Frontal cortex (tissue), 3 donors: ENCODE measurements at regions not wholly inside any gene's neighbourhood (a gene's known extent, or its start where the extent isn't known, plus 50 kb on each side); places are given as distances from the start of the nearest gene placed in this dataset.
"Not testable (repeated sequence)": the region's sequence is repeated elsewhere in the genome, so short reads cannot be mapped to it uniquely, and the experiment has no call there.

Experiments
- DNase-seq, 2 donors: peaks; one replicate each; pipeline ENCODE4 v3.0.0; 2012; ENCODE audit warnings: low spot score in 2 of 2
- FAIRE-seq: peaks from 2 replicates; lab custom pipeline; 2012; peaks lifted over from hg19 to GRCh38; lab: Jason Lieb, UNC
- donor health status: control.
- donor health status: control.
- donor health status: control.

DNA sequence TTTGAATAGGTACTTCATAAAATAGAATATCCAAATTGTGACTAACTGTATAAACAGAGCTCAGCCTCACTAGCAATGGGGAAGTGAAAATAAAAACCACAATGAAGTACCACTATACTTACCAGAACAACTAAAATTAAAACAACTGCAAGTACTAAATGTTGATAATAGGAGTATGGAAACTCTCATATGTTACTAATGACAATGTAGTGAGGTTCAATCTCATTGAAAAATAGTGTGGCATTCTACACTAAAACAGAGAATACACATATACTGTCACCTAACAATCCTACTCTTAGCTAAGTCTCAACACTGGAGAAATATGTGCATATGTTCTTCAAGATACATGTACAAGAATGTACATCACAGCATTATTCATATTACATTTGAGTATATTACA, 132.0 kb upstream of the CARMIL1 start:
- no peak for DNase-seq

DNA sequence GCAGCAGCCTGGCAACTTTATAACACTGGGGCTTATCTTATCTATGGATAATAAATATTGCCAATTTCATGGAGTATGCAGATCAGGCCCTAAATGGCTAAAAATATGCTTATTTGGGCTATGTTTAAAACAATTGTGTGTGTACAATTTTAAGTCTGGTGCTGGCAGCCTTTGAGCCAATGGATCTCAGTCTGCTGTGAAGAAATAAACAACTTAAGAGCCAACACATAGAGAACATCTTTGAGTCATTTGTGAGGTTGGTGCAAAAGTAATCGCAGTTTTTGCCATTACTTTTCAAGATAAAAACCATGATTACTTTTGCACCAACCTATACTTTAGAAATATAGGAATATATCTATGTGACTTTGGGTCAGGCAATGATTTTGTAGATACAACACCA, 129.1 kb upstream of the CARMIL1 start:
- no peak for DNase-seq
- no peak for FAIRE-seq

More for the DNA sequence above, 132.0 kb upstream of the CARMIL1 start:
- FAIRE-seq, result no peak

DNA sequence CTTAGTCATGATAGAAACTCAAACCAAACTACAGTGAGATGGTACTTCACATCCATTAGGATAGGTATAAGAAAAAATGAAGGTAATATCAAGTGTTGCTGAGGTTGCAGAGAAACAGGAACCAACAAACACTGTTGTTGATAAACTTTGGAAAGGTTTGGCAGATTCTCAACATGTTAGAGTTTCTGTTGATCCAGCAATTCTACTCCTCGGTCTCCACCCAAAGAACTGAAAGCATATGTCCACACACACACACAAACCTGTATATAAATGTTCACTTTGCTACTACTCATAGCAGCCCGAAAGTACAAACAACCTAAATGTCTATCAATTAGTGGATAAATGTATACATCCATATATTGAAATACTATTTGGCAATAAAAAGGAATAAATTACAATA, 128.3 kb upstream of the CARMIL1 start:
- DNase-seq, result no peak
- no peak for FAIRE-seq

DNA sequence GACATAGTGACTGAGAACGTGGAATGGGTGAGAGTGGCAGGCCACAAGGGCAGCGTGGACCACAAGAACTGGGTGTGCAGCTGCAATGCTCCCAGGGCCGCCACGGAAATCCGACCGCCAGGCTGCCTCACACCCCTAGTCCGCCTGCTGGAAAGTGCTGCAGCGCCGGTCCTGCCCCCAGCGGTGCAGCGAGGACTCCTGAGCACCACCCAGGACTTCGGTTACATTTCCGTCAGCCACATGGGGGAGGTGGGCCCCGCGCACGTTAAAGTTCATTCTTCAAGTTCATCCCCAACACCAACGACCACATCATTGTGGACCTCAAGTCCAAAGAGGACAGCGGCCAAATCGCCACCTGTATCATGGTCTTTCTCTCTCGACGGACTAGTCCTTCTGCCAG, 126.1 kb upstream of the CARMIL1 start:
- FAIRE-seq (no peak), DNase-seq (no peak)

DNA sequence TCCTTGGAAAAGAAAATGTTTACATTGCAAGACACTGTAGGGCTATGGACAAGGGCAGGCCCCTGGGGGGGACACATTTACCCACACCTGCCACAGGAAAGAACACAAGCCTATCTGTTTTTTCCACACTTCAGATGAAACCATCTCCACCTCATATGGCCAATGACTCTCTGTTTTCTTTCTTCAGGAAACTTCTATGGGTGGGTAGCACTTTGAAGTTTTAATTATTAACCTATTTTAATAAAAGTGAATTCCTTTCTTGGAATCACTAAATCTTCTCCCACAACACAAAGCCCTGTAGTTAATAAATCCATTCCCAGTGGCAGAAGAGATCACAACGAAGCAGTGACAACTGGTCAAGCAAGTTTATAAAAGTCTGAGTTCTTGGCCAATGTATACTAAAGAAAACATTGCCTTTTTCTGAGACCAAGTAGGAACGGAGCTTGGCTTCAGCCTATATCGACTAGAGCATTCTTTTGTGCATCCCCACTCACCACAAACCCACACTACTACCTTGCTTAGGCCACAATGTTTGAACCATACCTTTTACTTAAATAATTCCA, 125.1 kb upstream of the CARMIL1 start:
- FAIRE-seq, result no peak

DNA sequence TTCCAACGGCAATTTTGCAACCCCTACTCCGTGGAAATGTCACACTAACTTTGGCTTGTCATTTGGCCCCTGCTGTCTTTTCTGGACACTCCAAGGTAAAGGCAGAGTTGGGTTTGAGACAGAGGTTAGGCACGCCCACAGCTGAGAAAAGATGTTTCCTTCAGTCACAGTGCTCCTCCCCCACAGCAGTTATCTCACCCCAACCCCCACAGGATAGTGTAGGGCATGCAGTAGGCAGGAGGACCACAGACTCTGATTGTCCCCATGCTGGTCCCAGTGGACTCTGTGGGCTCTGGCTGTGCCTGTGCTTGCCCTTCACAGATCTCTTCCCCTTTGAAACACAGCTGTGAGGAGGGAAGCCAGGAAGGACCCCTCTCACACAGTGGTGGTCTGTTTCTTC, 124.0 kb upstream of the CARMIL1 start:
- FAIRE-seq, result no peak

More for the DNA sequence above, 125.1 kb upstream of the CARMIL1 start:
- no peak for DNase-seq

DNA sequence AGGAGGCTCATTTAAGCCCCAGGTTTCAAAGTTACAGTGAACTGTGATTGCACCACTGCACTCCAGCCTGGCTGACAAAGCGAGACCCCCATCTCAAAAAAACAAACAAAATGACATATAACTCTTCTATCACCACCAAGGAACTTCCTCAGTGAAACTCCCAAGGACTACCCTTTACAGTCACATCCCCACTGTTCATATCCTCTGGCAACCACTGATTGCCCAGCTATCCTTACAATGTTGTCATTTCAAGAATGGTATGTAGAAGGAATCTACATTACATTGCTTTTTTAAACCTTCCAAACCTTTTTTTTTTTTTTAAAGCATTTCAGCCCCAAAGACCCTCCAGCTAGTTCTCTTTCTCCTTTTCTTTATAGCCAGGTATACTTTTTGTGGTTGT, 123.1 kb upstream of the CARMIL1 start:
- FAIRE-seq, result no peak
- no peak for DNase-seq

More for the DNA sequence above, 124.0 kb upstream of the CARMIL1 start:
- DNase-seq, result no peak

DNA sequence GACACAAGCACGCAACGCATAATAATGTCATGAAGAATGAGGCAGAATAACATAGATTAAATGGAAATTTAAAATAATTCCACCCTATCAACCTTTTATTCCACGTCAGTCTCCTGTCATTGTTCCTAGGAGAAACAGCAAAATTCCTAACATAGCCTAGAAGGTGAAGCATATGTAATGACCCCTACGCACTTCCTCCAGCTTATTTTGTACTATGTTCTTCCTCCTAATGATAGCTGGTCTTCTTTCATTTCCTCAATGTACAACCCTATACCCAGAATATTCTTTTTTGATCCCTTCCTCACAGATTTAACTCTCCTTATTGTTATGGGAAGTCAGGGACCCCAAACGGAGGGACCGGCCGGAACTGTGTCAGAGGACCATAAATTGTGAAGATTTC, 122.0 kb upstream of the CARMIL1 start:
- DNase-seq (no peak), FAIRE-seq (no peak)

DNA sequence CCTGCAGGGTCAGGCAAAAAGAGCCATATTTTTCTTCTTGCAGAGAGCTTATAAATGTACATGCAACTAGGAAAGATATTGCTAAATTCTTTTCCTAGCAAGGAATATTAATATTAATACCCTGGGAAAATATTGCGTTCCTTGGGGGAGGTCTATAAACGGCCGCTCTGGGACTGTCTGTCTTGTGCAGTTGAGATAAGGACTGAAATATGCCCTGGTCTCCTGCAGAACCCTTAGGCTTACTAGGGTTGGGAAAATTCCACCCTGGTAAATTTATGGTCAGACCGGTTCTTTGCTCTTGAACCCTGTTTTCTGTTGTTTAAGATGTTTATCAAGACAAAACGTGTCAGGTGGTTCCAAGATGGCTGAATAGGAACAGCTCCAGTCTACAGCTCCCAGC, 121.3 kb upstream of the CARMIL1 start:
- FAIRE-seq (no peak), DNase-seq (no peak)

DNA sequence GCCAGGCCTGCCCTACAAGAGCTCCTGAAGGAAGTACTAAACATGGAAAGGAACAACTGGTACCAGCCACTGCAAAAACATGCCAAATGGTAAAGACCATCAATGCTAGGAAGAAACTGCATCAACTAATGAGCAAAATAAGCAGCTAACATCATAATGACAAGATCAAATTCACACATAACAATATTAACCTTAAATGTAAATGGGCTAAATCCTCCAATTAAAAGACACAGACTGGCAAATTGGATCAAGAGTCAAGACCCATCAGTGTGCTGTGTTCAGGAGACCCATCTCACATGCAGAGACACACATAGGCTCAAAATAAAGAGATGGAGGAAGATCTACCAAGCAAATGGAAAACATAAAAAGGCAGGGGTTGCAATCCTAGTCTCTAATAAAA, 119.0 kb upstream of the CARMIL1 start:
- not testable (repeated sequence) for FAIRE-seq, DNase-seq

DNA sequence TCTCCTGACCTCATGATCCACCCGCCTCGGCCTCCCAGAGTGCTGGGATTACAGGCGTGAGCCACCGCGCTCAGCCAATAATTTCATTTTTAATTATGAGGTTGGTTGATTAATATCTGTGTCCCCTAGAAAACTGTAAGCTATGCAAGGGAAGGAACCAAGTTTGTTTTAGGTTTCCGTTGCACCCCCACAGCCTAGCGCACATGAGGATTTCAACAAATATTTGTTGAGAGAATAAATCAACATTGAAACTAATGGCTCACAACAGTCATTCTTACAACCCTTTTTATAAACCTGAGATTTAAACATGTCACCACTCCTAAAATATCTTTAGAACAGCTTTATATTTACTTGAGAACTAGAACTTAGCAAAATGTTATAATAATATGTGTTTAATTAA, 114.0 kb upstream of the CARMIL1 start:
- FAIRE-seq (no peak), DNase-seq (no peak)

DNA sequence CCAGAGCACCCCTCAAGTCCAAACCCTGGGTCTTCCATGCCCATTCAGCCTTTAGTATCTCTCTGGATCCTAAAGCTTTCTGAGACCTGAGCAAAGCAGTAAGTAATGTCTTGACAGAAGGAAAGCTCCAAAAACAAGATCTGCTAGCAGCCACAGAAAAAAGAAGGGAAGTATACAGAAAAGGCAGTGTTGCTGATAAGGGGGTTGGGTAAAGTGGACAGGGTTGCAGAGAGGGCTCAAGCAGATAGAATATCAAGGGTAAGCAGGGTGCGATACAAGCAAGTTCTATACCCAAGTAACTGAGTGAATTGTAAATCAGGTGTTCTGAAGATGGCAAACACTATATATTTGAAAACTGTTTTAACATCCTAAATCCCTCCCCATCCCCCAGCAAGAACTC, 113.4 kb upstream of the CARMIL1 start:
- DNase-seq (no peak), FAIRE-seq (no peak)

DNA sequence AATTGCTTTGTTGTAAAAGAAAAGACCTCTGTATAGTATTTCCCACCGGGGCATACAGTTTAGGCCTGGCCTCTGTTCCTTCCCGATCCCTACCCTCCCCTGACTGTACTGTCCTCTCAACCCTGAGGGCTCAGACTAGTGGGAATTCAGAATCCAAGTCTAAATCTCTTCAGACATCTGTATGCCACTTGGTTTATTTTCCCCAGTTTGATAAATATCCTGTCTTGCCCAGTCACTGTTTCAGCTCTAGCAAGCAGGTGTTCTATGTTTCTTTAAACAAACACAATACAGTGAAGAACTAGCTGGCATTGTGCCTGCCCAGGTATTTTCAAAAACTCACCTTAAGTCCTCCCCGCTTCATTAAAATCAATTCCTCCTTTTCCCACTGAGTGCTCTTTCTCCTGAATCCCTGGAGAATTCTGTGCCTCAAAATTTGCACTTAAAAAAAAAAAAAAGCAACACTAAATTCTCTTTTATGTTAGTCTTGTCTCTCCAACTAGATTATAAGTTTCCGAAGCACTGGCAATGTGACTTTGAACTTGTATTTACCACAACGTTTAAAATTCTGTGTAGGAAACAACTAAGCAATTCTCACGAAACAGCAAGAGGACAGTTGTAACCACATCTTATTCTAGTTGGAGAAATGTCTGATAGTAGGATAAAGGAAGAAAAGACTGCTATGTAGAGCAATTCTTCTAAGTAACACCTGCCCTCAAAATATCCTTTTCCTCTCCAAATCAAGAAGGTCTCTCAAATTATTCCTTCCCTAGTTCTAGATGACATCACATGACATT, 112.0 kb upstream of the CARMIL1 start:
- DNase-seq, result no peak
- no peak for FAIRE-seq

DNA sequence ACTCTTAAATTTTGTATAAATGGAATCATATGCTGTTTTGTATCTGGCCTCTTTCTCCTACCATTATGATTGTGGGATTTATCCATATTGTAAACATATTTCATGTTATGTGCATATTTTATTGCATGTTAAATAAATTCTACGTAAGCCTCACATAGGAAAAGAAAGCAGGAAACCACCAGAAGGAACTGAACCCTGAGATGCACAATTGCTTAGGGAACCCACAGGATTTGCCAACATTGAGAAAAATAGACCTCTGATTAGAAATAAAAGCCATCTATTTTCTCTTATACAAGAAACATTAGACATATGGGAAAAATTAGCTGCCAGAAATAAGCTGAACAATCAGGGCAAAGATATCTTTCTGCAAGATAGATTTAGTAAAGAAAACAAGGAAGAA, 111.2 kb upstream of the CARMIL1 start:
- no peak for FAIRE-seq
- DNase-seq, result no peak

DNA sequence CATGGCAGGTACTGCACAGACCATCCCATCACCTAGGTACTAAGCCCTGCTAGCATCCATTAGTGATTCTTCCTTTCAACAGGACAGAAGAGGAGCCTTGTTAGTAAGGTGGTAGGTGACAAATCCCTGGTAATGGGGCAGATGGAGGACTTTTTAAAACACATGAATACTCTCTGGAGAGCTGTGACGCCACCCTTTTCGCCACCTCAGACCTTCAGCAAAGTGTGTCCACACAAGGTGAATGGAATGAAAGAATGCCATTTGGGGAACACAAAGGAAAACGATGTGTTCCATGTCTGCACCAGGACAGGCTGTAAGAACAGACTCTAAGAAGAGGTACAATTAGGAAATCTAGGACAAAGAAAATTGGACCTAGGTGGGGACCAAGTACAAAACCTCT, 110.5 kb upstream of the CARMIL1 start:
- FAIRE-seq, result no peak
- DNase-seq, result no peak

DNA sequence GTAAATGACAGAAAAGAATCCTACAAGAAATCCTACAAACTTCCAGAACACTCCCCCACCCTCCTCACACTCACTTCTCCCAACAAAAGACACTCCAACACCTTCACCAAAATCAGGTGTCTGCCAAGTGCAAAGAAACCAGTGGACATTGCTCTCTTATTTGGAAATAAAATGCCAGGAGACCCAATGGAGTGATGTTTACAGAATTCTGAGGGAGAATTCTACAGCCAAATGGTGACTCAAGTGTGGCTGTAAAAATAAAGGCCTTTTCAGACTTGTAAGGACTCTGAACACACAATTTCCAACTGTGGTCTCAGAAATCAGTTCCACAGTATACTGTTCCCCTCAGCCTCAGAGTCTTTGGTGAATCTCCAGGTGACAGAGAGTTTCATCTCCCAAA, 109.6 kb upstream of the CARMIL1 start:
- DNase-seq, result no peak
- no peak for FAIRE-seq

DNA sequence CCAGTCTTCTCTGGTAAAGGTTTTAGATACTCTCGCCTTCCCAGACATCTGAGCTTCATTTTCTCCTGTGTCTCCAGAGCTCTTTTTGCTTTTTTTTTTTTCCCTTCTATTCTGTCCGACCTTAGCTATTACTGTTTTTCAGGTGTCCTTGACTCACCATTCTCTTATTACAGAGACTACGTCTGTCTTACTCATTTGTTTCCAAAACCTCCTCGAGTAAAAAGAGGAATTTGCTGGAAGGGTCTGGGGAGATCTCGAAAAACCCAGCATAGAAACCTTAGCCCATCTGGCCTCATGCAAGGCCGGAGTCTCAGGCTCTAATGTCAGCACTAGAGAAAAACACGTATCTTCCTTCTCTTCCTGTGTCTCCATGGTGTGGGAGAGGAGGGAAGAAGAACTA, 109.2 kb upstream of the CARMIL1 start:
- FAIRE-seq (no peak), DNase-seq (no peak)

DNA sequence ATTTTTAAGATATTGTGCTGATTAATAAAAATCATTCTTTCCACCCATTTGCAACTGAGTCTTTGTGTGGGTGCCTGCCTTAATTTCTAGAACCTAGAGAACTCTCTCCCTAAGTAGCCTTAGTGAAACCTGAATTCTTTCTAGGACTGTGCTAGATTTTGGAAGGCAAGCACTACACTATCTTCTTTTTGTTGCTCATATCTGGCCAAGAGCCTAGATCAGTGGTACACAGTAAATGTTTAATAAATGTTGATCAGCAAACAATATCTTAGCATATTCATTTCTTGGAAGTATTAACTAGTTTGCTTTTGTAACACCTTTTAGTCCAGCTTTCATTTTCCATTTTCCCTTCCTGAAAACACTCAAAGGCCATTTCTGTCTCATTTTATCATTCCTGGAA, 108.5 kb upstream of the CARMIL1 start:
- DNase-seq (no peak), FAIRE-seq (no peak)

DNA sequence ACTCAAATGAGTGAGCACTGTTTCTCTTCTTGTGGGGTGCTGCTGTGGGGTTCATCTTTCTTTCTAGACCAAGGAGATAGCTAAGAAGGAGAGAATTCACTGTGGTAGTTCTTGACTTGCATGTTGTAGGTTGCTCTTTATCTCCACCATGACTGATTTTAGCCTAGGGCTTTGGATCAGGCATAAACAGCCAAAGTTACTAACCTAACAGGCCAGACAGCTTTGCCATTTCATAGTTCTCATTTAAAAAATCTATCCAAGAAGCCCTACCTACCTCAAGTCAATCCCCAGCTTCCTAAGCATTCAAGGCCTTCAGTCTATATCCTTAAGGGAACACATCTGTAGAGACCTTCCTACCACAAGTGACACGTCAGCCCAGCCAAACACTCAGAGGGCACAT, 107.9 kb upstream of the CARMIL1 start:
- DNase-seq (no peak), FAIRE-seq (no peak)

DNA sequence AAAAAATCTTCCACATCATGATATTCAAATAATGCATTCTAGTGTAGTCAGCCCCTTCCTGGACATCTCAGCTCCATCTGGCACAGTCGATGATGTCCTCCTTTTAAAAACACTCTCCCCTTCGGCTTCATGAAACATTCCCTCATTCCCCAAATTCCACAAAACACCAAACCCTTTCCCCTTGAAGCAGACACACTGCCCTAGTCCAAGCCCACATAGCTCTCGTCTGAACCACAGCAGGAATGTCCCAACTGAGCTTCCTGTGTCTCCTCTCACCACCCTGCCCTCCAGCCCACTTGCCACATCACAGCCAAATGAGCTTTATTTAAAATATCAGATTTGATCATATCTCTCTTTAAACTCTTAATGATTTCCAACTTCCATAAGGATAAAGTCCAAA, 106.4 kb upstream of the CARMIL1 start:
- DNase-seq (no peak), FAIRE-seq (no peak)

DNA sequence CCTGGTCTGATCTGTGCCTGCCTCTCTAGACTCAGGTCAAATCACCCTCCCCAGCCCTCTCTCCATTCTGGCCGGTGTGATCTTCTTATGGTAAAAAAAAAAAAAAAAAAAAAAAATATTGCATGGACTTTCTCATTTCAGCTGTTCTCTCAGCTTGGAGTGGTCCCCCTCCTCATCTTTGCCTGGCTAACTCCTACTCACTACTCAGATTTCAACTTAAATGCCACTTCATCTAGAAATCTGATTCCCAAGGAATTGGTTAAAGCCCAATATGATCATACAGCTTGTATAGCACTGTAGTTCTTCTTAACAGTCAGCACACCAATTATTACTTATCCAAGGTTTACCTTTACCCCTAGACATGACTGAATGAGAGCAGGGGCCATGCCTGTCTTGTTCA, 105.9 kb upstream of the CARMIL1 start:
- FAIRE-seq, result no peak
- DNase-seq, result no peak

DNA sequence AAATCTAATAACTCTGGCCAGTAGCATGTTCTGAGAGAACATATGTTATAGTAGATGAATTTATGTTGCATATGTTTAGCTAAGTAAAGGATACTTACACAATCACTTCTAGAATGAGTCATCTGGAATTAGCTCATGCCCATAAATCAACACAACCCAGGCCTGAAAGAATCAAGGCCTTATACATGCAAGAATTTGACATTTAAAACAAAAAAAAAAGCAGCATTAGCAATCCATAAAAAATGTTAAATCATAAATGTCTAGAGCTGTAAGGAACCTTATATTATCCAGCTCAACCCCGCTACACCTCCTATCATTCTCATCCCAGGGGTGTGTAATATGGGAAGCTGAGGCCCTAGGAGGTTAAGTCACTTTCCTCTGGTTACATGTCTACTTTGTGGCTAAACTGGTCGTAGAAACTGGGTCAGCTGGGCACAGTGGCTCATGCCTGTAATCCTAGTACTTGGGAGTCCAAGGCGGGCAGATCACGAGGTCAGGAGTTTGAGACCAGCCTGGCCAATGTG, 105.2 kb upstream of the CARMIL1 start:
- DNase-seq (no peak), FAIRE-seq (no peak)
